Chondrocyte (in vitro differentiated cells): ENCODE measurements at regions not wholly inside any gene's neighbourhood (a gene's known extent, or its start where the extent isn't known, plus 50 kb on each side); places are given as distances from the start of the nearest gene placed in this dataset.

Source experiments
- DNase-seq: peaks from one replicate; pipeline ENCODE4 v3.0.0; 2021; ENCODE audit warnings: mixed read lengths, low spot score
- H3K27ac Mint-ChIP-seq: one replicate; pipeline ENCODE4 v1.8.0; 2021; ENCODE audit warnings: mild to moderate bottlenecking, moderate library complexity, mixed read lengths; ENCODE audit not compliant: unreplicated experiment
- H3K27me3 Mint-ChIP-seq: 2 replicates; pipeline ENCODE4 v1.8.0; 2021; ENCODE audit warnings: low read depth, mixed read lengths
- H3K36me3 Mint-ChIP-seq: 2 replicates; pipeline ENCODE4 v1.8.0; 2021; ENCODE audit warnings: low read depth, mixed read lengths
- H3K4me1 Mint-ChIP-seq: 2 replicates; pipeline ENCODE4 v1.8.0; 2021; ENCODE audit warnings: low read depth, mild to moderate bottlenecking, mixed read lengths
- H3K4me3 Mint-ChIP-seq: one replicate; pipeline ENCODE4 v1.8.0; 2021; ENCODE audit warnings: mild to moderate bottlenecking, moderate library complexity, mixed read lengths; ENCODE audit not compliant: unreplicated experiment
- H3K9me3 Mint-ChIP-seq: 2 replicates; pipeline ENCODE4 v1.8.0; 2021; ENCODE audit warnings: low read depth, mixed read lengths
- CTCF ChIP-seq: fragments of 200-600 bp; sonication (generic); IDR thresholded peaks from 2 replicates; pipeline ENCODE4 v1.5.0; 2021; ENCODE audit warnings: antibody characterized with exemption, mild to moderate bottlenecking, moderate library complexity

- Mint-ChIP-seq H3K36me3 (peaks cover 2% of the 10 kb centered on the region), H3K27ac (no peak overlapping the region), H3K4me3 (no peak overlapping the region), H3K4me1 (no peaks in the 10 kb centered on the region), H3K9me3 (peaks cover 74% of the 10 kb centered on the region), H3K27me3 (no peaks in the 10 kb centered on the region)
- TF ChIP-seq CTCF, result no peak
- DNase-seq, result no peak
These were observed 504.6 kb downstream of the ALG10 start for GRCh38 chr12:34526946-34527345.

- Mint-ChIP-seq H3K27ac (no peak overlapping the region), H3K27me3 (no peaks in the 10 kb centered on the region), H3K9me3 (peaks cover 96% of the 10 kb centered on the region), H3K4me1 (no peaks in the 10 kb centered on the region), H3K4me3 (no peak overlapping the region), H3K36me3 (peaks cover 10% of the 10 kb centered on the region)
- no peak for TF ChIP-seq CTCF
- no peak for DNase-seq
These were observed 525.0 kb downstream of the ALG10 start for GRCh38 chr12:34547276-34547675.

GRCh38 chr12:34591966-34592365, 569.7 kb downstream of the ALG10 start:
- no peak for TF ChIP-seq CTCF
- H3K4me3 Mint-ChIP-seq, result no peak overlapping the region
- H3K36me3 Mint-ChIP-seq, result peaks cover 9% of the 10 kb centered on the region
- no peaks in the 10 kb centered on the region for H3K27me3 Mint-ChIP-seq
- no peaks in the 10 kb centered on the region for H3K4me1 Mint-ChIP-seq
- H3K27ac Mint-ChIP-seq, result no peak overlapping the region
- peaks cover 85% of the 10 kb centered on the region for H3K9me3 Mint-ChIP-seq
- no peak for DNase-seq

- no peak for TF ChIP-seq CTCF
- Mint-ChIP-seq H3K27ac (no peak overlapping the region), H3K36me3 (peaks cover 4% of the 10 kb centered on the region), H3K4me3 (no peak overlapping the region), H3K27me3 (no peaks in the 10 kb centered on the region), H3K4me1 (no peaks in the 10 kb centered on the region), H3K9me3 (peaks cover 65% of the 10 kb centered on the region)
- DNase-seq, result peak; percentile 51
These were observed 573.7 kb downstream of the ALG10 start for GRCh38 chr12:34595749-34596733.

- H3K4me1 Mint-ChIP-seq, result no peaks in the 10 kb centered on the region
- no peak for DNase-seq
- no peak for TF ChIP-seq CTCF
- H3K36me3 Mint-ChIP-seq, result peaks cover 3% of the 10 kb centered on the region
- no peaks in the 10 kb centered on the region for H3K27me3 Mint-ChIP-seq
- H3K4me3 Mint-ChIP-seq, result no peak overlapping the region
- peaks cover 57% of the 10 kb centered on the region for H3K9me3 Mint-ChIP-seq
- no peak overlapping the region for H3K27ac Mint-ChIP-seq
These were observed 575.5 kb downstream of the ALG10 start for GRCh38 chr12:34597548-34598351.
